Cerebellar cortex (tissue), 1 donor: ENCODE measurements at regions not wholly inside any gene's neighbourhood (a gene's known extent, or its start where the extent isn't known, plus 50 kb on each side); places are given as distances from the start of the nearest gene placed in this dataset.

Experiments used
- DNase-seq: peaks from one replicate; pipeline ENCODE4 v3.0.0-alpha.2; 2015; ENCODE audit warnings: low spot score

- DNase-seq = no peak
These were observed 174.2 kb downstream of the CYLD start for GRCh38 chr16:50916040-50916439.

DNA sequence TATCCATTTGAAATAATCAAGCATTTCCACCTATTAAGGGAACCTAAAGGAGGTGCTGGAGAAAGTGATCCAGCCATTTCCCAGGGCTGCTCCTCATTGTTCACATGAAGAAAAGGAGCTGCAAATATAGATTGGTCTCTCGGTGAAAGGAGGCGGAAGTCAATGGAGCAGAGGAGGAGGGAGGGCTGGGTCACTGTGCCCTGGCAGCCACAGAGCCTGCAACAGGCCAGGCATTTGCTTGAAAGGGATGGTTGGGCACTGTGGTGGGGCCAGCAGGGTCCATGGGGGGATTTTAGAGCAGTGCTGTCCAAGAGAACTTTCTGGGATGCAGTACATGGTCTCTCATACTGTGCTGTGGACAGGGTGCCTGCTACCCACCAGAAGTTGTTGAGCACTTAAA, 173.2 kb downstream of the CYLD start:
- no peak for DNase-seq

- no peak for DNase-seq
These were observed 168.8 kb downstream of the CYLD start for GRCh38 chr16:50910736-50911100.

GRCh38 chr16:50909831-50910735, 168.2 kb downstream of the CYLD start:
- DNase-seq = no peak

DNA sequence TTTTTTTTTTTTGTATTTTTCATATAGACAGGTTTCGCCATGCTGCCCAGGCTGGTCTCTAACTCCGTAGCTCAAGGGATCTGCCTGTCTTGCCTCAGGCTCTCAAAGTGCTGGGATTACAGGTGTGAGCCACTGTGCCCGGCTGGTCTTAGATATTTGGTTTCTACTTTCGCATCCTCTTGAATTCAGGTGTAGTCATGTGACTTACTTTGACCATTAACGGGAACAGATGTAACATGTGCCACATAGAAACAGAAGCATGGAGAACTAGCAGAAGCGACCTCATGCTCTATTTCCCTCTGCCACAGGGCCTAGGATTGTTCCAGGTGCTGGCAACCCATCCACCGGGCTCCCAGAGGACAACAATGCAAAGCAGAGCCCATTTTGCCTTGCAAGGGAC, 166.6 kb downstream of the CYLD start:
- no peak for DNase-seq

DNA sequence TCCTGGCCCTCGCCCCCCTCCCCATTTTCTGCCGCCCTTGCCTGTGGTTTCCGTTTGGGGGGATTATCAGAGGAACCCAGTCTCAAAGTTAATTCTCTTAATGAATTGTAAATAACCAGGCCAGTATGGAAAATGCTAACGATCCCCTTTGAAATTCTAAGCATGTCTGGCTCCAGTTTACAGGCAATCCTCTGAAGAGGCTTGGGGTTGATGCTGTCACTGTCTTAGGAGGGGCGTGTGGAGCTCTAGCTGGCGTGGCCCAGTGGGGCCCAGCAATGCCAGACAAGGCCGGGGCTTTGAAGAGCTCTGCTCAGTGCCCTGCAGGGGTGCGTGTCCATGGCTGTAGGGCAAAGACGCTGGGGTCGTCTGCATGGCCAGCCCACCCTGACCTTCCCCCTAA, 164.6 kb downstream of the CYLD start:
- no peak for DNase-seq

DNA sequence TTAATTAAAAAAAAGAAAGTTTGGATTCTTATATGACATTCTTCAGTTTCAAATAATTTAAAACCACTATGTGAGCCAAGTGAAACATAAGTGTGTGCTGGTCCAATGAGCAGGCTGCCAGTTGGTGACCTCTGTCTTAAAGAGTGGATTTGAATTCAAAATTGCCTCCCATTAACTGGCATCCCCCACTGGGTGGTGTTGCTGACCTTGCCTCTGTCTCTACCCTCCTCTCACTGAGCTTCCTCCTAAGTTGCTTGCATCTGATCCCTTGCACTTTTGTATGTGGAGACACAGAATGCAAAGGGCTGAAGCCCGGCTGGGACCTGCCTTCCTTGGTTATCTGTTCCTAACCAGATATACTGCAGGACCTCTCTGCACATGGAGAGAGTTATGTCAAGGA, 160.6 kb downstream of the CYLD start:
- no peak for DNase-seq

GRCh38 chr16:50901062-50901461, 159.2 kb downstream of the CYLD start:
- DNase-seq = no peak

GRCh38 chr16:50900391-50900942, 158.6 kb downstream of the CYLD start:
- no peak for DNase-seq

DNA sequence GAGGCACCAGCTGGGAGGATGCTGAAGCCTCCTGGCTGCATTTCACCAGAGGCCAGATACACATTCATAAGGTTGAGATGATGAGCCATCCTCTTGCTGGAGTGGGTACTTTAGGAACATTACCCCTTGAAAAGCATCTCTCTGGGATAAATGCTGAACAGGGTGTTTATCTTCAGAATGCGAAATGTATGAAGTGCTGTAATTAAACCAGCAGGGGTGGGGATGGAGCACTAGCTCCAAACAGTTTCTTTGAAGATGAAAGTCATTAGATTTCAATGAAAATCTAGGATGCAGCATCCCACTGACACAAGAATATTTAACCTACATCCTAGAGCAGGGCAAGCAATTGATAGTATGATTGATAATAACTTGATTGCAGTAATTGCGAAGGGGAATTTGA, 158.1 kb downstream of the CYLD start:
- DNase-seq = no peak

- DNase-seq = no peak
These were observed 147.9 kb downstream of the CYLD start for GRCh38 chr16:50889746-50890145.

- no peak for DNase-seq
These were observed 147.4 kb downstream of the CYLD start for GRCh38 chr16:50889276-50889675.

DNA sequence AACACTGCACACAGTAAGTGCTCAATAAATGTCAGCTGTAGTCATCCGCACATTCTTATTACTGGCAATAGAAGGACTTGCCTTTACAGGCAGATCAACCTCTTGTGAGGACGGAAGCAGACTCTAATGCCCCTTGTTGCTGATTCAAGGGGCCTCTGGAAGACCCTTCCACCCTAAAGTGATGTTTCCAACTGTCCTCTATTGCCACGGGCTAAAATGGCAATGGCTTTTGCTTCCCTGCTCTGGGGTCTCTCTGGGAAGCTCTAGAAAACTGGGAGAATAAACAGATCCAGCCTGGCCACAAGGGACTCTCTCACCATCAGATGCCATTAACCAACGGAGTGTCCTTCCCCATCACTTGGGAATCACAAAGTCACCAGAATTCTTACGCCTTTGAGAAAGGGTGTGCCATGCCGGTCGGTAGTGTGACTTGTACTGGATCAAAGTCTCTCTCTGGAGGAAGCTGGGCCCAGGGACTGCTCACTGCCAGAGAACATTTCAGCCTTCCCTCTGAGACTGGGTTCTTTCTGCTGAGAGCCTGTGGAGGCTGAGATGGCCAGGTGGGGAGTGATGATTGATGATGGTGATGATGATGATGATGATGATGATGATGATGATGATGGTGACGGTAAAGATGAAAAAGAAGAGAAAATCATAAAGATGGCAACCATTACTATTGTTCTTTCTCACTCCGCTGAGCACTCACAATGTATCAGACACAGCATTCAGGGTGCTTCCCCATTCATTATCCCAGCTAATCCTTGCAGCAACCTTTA, 146.8 kb downstream of the CYLD start:
- DNase-seq = no peak

DNA sequence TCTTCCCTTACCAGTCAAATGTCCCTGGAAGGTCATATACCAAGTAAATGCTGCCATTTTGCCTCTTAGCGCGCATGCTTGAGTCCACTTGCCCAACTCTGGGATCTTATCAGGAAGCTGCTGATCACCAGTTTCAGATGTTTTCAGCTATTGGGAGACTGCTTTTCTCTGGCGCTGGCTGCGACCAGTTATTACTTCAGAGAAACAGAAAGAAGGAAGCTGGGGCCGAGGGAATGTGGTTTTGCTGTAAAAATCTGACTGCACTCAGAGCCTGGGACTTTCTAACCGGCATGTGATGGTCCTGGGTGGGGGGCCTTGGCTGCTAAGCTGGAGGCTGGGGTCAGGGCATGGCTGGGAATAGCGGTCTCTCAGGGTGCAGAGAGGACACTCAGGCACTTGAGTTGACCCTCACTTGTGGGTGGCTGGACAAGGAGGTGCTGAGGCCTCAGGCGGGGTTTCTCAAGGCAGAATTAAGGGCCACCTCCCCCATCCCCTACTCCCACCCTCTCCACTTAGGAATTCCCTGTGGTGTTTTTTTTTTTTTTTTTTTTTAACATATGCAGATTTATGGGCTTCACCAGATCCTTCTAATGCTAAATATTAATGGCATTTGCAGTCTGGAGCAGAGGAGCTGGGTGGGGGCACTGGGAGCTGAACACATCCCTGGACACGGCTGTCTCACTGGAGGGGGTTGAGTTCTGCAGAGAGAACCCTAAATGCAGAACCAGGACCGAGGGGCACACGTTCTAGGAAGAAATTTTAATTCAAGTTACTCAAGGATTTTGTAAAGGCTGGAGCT, 145.8 kb downstream of the CYLD start:
- DNase-seq = no peak

GRCh38 chr16:50884066-50884860, 142.4 kb downstream of the CYLD start:
- DNase-seq = peak; percentile 1

DNA sequence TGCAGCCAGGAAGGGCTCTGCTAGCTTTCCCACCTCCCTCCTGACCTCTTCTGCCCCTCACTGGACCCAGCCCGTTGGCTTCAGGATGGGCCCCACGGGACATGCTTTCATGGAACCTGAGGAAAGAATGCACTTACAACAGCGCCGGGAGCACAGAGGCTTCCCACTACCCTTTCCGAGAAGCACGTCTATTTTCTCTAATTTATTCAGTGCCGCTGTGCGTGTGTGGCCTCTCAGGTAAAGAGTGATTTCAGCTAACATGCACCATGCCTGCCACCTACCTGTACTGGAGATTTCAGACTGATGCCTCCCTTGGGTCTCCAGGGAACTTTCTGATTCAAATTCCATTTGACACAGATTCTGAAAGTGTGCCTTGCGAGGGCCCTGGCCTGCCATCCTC, 140.1 kb downstream of the CYLD start:
- no peak for DNase-seq

- DNase-seq = no peak
These were observed 139.5 kb downstream of the CYLD start for GRCh38 chr16:50881331-50881830.

GRCh38 chr16:50880926-50881325, 139.0 kb downstream of the CYLD start:
- no peak for DNase-seq

GRCh38 chr16:50879873-50880695, 138.2 kb downstream of the CYLD start:
- DNase-seq = no peak

DNA sequence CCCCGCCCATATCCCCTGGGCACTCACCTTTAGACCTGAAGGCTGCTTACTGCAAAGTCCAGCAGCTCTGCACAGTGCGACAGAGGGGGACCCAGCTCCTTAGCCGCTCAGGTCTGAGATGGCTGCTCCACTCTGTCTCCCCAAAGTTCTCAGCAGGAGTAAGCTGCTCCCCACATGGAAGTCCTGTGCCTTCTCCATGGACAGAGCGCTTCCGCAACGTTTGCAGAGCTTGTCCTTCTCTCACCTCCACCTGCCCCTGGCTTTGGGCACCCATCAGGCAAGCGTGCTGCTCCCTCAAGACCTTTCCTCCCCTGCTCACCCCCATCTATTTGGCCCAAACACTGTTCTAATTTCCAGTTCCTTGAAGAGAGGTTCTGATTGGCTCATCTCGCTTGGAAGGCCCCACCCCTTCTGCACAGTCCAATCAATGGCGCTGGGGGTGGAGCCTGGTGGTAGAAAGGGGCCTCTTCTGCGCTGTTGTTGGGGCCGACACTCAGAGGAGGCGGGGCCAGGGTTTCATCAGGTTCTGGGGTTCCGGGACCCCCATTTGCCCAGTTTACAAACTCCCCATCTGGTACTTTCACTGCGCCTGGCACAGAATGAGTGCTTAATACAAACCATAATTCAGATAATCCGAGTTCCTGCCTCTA, 137.2 kb downstream of the CYLD start:
- DNase-seq = no peak
